HG03066 (cell line): ENCODE measurements at regions not wholly inside any gene's neighbourhood (a gene's known extent, or its start where the extent isn't known, plus 50 kb on each side); places are given as distances from the start of the nearest gene placed in this dataset.

ENCODE experiments used
- ATAC-seq: cut with Tn5 transposase; IDR thresholded peaks from one replicate; pipeline ENCODE4 v1.9.1; 2021; ENCODE audit warnings: low read depth; ENCODE audit not compliant: unreplicated experiment

- no peak for ATAC-seq
These were observed 618.1 kb downstream of the MED13L start for GRCh38 chr12:115659422-115659821.

GRCh38 chr12:115657081-115658013 lies 620.1 kb downstream of the MED13L start:
- ATAC-seq: no peak

GRCh38 chr12:115650026-115650425 lies 627.5 kb downstream of the MED13L start:
- no peak for ATAC-seq

GRCh38 chr12:115648463-115648862 lies 629.0 kb downstream of the MED13L start:
- no peak for ATAC-seq

- ATAC-seq: no peak
These were observed 631.3 kb downstream of the MED13L start for GRCh38 chr12:115646210-115646609.

- no peak for ATAC-seq
These were observed 636.6 kb downstream of the MED13L start for GRCh38 chr12:115640929-115641328.

- ATAC-seq: no peak
These were observed 637.9 kb downstream of the MED13L start for GRCh38 chr12:115639648-115640012.

- no peak for ATAC-seq
These were observed 638.5 kb downstream of the MED13L start for GRCh38 chr12:115638733-115639647.

GRCh38 chr12:115636546-115636945 lies 640.9 kb downstream of the MED13L start:
- no peak for ATAC-seq

- no peak for ATAC-seq
These were observed 645.2 kb downstream of the MED13L start for GRCh38 chr12:115632308-115632707.

GRCh38 chr12:115630136-115630535 lies 647.4 kb downstream of the MED13L start:
- no peak for ATAC-seq

- ATAC-seq: no peak
These were observed 651.3 kb downstream of the MED13L start for GRCh38 chr12:115626210-115626609.

GRCh38 chr12:115623764-115624334 lies 653.6 kb downstream of the MED13L start:
- ATAC-seq: no peak

GRCh38 chr12:115623275-115623674 lies 654.2 kb downstream of the MED13L start:
- ATAC-seq: no peak

- no peak for ATAC-seq
These were observed 656.7 kb downstream of the MED13L start for GRCh38 chr12:115620816-115621215.

GRCh38 chr12:115619889-115620288 lies 657.6 kb downstream of the MED13L start:
- no peak for ATAC-seq

GRCh38 chr12:115619061-115619460 lies 658.4 kb downstream of the MED13L start:
- no peak for ATAC-seq

GRCh38 chr12:115618105-115618504 lies 659.4 kb downstream of the MED13L start:
- ATAC-seq: no peak

- no peak for ATAC-seq
These were observed 660.1 kb downstream of the MED13L start for GRCh38 chr12:115617391-115617790.

- no peak for ATAC-seq
These were observed 666.0 kb downstream of the MED13L start for GRCh38 chr12:115611477-115611876.

- no peak for ATAC-seq
These were observed 668.1 kb downstream of the MED13L start for GRCh38 chr12:115609347-115609746.
